ENCODE measurements at regions not wholly inside any gene's neighbourhood (a gene's known extent, or its start where the extent isn't known, plus 50 kb on each side); places are given as distances from the start of the nearest gene placed in this dataset.
A peak's percentile ranks its signal among the peaks of the same experiment; 100 is the strongest.

GRCh38 chr16:13864689-13865088 lies 55.3 kb upstream of the ERCC4 start:
- H3K27me3 Mint-ChIP-seq: no peaks in the 10 kb centered on the region

DNA sequence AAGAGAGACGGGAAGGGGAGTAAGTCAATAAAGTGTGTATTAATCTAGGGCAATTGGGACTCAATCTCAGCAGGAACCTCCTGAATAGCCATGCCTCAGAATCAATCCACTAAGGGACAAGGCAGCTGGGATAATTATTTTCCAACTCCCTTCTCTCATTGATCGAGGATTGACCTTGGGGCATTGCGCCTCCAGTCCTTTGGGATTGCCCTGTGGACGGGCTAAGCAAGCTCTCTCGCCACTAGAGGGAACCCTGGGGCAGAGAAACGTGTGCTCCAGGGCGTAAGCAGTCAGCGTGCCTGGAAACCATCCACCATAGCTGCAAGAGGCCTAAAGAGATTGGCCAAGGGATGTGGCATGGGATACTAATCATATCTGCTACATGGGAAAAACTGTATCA lies 53.9 kb upstream of the ERCC4 start:
- CTCF ChIA-PET: interaction anchor here (0.6 to 1.2 kb wide), 5 partner anchors 28 to 54 kb away, joined by 3 to 6 read pairs (median 3); partner anchors contain the start of gene ERCC4
- no peaks in the 10 kb centered on the region for H3K4me1 Mint-ChIP-seq
- peak; percentile 53 for DNase-seq
- H3K27ac Mint-ChIP-seq: no peak overlapping the region
- no peaks in the 10 kb centered on the region for H3K27me3 Mint-ChIP-seq
- peaks cover 3% of the 10 kb centered on the region for H3K9me3 Mint-ChIP-seq
- no peak overlapping the region for H3K4me3 Mint-ChIP-seq
- H3K36me3 Mint-ChIP-seq: no peaks in the 10 kb centered on the region

More at GRCh38 chr16:13864689-13865088, 55.3 kb upstream of the ERCC4 start:
- Mint-ChIP-seq H3K36me3 (no peaks in the 10 kb centered on the region), H3K9me3 (peaks cover 3% of the 10 kb centered on the region), H3K4me1 (no peaks in the 10 kb centered on the region), H3K27ac (no peak overlapping the region), H3K4me3 (no peak overlapping the region)
- DNase-seq: no peak
- CTCF ChIA-PET: interaction anchor here (0.8 to 1.4 kb wide), 3 partner anchors 13 to 55 kb away, joined by 3 read pairs; partner anchors contain the start of gene ERCC4
